ENCODE measurements at regions not wholly inside any gene's neighbourhood (a gene's known extent, or its start where the extent isn't known, plus 50 kb on each side); places are given as distances from the start of the nearest gene placed in this dataset.

DNA sequence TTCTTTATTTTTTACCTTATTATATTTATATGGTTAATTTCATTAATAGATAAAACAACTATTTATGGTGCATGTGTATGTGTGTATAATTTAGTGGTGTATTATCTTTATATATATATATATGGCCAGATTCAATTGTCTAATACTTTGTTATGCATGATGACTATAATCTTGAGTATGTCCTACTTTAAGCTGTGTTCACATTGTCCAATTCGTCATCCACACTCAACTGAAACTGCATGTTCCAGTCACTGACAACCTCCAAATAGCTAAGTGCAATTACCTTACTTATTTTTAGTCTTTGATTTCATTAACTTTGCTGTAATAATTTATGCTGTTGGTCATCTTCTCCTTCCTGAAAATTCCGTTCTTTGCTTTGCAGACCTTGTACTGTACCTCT lies 306.5 kb upstream of the TMTC1 start:
- no peak for DNase-seq (ENCODE audit: low spot score)

DNA sequence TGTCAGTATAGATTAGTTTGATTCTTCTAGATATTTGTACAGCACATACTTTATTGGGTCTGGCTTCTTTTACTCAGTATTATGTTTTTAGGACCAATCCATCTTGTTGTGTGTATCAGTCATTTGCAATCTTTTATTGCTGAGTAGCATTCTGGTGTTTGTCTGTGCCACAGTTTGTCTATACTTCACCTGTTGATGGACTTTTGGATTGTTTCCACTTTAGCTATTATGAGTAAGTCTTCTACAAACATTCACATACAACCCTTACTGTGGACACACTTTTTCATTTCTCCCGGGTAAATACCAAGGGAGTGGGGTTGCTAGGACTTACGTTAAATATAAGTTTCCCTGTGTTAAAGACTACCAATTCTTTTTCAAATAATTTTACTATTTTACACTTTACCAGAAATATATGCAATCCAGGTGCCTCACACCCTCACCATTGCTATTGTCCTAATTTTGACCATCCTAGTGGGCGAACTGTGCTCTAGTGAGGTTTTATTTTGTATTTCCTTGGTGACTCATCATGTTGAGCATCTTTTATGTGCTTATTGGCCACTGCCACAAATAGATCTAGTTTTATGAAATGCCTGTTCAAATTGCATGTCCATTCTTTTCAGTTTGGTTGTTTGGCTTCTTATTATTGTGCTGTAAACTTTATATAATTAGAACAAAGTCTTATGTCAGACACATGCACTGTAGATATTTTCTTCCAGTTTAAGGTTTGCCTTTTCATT lies 304.7 kb upstream of the TMTC1 start:
- DNase-seq (ENCODE audit: low spot score) = no peak

DNA sequence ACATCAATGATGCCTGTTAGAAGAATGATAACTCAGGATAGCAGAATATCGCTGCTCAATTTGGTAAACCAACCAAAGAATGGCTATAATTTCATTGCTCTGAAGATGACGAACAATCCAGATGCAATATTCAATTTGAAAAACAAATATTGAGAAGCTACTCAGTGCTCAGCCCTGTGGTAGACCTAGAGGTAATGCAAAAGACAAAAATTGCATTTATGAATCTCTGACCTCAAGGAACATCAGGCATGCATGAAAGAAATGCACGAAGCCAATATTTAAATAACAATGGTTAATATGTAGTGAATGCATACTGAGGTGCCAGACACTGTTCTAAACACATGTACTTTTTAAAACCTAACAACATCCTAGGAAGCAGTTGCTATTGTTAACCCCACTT lies 298.6 kb upstream of the TMTC1 start:
- no peak for DNase-seq (ENCODE audit: low spot score)

DNA sequence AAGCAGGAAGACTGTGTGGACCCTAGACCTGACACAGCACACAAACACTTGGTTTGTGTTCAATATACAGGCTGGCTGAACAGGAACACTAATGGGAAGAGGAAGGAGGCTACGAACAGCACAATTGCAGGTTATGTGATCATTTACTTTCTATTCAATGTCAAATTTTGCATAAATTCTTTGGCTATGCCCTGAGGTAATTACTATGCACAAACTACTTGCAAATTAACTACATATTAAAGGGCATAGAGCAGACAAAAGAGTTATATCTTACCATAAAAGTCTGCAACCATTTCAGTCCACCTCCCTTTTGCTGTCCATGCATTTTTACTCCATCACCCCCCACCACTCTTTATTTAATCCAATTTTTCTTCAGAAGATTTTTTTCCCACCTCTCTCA lies 291.2 kb upstream of the TMTC1 start:
- DNase-seq (ENCODE audit: low spot score) = no peak

DNA sequence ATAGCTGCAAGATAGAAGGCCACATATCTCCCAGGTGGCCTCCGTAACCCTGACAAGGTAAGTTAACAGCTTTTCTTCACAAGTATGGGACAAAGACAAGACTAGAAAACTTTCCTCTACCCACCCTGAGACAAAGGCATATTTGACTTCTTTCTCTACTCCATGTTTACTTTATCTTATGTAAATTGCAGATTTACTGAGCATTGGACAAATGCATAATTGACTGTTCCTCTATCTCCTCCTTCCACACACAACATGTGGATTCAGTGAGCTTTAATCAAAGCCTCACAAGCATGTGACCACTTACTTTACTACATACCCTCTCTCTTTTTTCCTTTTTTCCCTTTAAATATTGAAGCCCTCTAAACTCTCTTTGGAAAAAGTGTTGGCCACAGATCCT lies 289.1 kb upstream of the TMTC1 start:
- no peak for DNase-seq (ENCODE audit: low spot score)

DNA sequence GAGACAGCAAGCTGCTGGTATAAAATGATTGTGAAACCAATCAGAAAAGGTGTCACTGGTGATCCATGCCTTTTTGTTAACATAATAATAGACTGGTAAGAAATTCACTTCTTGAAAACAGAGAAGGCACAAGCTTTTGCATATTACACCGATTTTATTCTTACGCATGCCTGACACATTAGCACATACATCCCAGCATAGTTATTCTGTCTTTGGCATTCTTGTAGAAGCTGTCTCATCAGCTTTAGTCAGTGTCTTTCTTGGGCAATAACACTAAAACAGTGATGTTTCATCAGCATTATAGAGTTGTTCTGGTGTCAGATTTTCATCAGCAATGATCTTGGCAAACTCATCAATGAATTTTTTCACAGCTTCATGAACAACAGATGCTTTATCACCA lies 283.4 kb upstream of the TMTC1 start:
- peak; percentile 6 for DNase-seq (ENCODE audit: low spot score)

DNA sequence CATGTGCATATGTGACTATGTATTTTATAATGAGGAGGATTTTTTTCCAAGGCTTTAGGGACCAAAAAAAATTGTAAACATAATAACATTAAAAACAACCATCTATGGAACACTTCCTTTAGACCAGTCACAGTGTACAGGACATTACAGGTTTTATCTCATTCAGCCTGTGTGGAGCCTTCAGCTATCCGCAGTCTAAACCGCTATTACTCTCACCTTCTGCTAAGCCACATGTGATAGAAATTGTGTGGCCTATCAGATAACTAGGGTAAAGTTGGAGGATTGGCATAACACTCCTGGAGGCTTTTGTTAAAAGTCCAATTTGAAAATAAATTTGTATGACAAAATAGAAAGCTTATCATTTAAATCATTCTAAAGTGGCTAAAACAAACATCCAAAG lies 281.2 kb upstream of the TMTC1 start:
- no peak for DNase-seq (ENCODE audit: low spot score)

DNA sequence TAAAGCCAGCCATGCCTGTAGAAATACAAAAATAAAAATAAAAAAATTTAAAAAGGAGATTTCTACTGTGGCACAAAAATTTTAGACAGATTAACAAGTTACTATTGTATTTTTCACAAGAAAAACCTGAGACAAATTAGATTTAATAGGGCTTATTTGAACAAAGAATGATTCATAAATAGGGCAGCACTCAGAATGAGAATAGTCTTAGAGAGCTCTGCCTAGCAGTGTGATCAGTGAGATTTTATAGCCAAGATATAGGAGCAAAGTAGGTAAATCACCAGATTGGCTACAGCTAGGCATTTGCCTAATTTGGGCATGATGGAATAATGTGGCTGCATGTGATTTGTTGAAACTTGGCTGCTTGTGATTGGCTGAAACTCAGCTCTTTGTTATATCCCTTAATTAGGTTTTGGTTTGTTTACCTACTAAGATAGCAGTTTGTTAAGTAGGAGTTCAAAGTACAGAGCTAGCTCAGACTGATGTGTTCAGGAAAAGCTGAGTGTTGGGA lies 279.7 kb upstream of the TMTC1 start:
- no peak for DNase-seq (ENCODE audit: low spot score)

DNA sequence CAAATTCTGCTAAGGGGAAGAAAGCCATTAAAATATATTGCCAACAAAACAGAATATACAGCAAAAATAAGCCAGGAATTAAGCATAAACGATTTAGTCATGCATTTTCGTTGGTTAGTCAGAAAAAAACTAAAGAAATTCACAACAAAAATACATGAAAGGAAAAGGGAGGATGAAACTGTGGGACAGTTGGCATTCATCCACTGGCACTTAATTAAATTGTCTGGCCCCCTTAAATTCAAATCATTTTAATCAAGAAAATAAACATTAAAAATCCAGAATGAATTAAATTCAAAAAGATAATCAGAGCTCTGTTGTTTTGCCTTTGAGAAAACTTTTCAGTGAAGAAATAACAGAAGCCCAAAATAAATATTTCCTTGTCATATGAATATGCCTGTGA lies 264.6 kb upstream of the TMTC1 start:
- no peak for DNase-seq (ENCODE audit: low spot score)

DNA sequence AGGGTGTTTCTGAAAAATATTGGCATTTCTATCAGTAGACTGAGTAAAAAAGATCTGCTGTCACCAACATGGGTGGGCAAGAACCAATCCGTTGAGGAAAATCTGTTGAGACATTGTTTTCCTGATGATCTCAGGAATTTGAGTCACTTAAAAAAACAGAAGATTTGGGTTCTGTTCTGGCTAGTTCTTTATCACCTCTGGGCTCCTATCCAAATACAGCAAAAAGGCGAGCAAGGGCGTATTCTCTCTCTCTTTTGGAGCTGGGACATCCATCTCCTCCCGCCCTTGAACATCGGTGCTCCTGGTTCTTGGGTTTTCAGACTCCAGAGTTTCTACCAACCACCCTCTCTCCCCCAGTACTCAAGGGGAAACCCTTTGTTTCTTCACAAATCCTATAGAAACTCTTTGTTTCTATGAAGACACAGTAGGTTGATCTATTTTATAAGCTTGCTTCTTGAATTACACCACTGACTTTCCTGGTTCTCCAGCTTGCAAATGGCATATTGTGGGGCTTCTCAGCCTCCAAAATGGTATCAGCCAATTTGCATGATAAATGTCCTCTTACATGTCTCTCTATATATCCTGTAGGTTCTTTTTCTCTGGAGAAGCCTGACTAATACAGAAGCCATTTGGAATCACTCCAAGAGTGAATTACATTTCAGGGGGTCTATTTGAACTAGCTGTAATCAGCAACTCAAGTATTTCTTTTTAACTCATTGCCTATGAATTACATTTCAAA lies 263.9 kb upstream of the TMTC1 start:
- no peak for DNase-seq (ENCODE audit: low spot score)

DNA sequence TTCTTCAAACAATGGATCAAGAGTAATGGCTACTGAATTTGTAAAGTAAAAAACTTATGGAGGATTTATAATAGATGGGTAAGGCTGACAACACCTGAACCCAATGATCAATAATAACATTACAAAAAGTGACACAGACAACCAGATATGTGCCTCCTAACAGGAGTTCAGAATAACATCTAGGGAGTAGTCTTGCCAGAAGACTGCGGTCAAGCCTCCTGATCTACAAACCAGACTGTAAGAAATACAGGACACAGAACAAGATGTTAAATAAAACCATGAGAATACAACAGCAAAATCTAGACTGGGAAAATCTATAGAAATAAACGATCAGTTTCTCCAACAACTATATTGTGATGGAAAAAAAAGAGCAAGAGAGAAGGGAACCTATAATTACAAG lies 262.6 kb upstream of the TMTC1 start:
- DNase-seq (ENCODE audit: low spot score) = no peak

DNA sequence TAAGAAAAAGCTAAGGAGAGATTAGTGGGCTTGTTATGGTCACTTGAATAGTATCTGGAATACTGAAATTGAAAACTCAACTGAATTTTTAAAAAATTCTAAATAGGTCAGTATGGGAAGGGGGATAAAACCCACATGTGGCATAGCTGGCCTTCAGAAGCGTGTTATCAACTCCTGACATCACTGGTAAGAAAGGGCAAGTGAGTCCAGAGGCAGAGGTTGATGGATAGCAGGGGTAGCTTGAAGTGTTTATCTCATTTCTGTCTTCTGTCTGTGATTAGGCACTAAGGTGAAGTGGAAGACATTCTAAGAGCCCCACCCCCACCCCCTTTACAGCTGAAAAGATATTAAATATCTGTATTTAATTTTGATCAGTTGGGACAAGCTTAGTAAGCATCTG lies 261.4 kb upstream of the TMTC1 start:
- no peak for DNase-seq (ENCODE audit: low spot score)

DNA sequence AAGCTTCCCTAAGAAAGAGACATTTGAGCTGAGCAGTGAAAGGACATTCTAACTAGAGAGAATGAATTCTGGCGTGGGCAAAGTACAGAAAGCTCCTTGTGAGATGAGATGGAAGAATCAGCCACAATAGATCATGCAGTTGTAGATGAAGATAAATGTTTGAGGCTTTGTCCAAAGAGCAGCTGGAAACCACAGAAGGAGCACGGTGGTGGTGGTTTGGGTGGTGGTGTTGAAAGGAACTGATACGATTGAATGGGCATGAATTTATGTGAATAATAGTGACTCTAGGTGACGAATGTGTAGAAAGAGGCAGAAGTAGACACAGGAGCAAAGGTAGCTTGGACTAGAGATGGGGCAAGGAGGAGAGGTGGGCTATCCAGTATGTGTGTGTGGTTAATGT lies 260.5 kb upstream of the TMTC1 start:
- no peak for DNase-seq (ENCODE audit: low spot score)

DNA sequence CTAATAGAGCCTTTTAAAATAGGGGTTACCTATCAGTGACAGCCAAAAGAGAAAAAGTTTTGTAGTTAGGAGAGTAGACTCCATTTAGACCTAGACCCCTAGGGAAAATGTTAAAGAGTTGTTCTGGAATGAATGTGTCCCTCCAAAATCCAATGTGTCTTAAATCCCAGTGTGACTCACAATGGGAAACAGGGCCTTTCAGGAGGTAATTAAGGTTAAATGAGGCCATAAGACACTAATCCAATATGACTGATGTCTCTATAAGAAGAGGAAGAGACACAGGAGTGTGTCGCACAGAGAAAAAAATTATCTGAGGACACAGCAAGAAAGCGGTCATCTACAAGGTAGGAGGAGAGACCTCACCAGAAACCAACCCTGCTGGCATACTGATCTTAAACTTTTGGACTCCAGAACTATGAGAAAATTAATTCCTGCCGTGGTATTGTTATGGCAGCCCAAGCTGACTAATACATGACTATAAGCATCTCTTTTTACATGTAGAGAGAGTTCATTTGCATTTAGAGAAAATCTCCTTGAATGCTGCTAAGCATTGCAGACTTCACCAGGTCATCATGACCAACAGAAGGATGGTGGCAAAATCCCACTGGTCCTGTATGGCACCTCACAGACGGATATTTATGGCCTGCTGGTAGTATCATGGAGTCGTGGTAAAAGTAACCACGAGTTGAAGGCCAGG lies 259.6 kb upstream of the TMTC1 start:
- DNase-seq (ENCODE audit: low spot score) = no peak

DNA sequence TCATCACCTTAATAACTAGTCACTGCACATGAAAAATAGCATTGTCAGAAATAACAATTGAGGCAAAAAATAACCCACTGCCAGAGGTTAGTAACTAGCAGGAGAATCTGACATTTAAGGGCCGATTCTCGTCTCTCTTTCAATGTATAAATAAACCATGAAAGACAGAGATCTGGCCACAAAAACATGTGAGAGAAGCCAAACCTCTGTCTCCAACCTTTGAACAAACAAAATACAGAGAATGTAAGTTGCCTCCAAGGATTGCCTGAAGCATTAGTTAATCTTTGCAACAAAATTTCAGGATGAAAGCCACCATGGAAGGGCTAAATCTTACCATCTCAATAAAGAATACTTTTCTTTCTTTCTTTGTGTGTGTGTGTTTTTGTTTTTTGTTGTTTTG lies 257.4 kb upstream of the TMTC1 start:
- DNase-seq (ENCODE audit: low spot score) = no peak

DNA sequence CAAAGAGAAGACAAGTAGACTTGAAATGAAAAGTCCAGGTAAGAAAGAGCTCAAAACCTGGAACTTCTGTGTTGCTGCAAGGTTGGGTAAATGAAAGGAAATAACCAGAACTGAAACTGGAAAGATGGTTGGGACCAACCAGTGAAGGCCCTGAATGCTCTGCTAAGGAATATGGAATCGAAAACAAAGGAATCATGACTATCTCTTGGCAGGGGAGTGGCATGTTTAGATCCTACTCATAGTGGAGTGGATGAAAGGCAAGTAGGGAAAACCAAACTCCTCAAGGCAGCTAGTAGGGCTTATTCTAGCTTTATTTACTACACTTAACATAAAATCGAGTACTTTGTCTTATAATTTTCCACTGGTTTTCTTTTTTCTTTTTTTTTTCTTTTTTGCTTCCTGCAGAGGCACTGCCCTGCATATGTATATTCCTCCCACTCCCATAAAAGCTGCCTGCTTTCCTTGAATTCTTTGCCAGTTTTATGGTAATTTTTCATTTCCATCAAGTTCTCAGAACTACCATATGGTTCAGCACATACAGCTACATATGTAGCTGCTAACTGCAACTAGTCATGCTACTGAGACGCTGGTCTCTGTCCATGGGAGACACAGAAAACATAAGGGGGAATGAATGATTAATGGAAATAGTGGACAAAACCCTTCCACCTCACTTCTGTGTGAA lies 247.1 kb upstream of the TMTC1 start:
- DNase-seq (ENCODE audit: low spot score) = no peak

DNA sequence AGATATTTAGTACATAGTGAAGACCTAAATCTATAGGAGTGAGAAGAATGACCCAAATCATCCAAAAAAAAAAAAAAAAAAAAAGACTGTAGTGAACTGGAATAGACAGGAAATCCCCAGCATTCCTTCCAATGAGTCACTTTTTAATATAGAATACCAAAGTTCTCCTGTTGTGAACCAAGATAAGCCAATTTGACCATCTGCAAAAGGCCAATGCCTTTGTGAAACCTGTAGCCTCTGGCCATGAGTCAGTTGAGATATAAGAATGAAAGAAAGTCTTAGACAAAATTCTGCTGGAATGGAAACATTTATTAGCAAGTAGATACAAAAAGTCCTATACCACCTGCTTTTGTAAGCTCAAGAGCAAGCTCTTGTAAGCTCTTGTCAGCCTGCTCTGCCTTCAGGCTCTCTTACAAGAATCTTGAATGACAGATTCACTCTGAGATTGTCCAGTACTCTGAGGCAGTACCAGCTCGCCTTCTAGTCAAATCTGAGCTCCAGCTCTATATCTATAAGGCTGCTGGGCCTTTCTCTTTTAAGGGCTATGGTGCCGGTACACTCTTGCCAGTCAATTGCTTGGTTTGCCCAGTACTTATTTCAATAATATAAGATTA lies 243.0 kb upstream of the TMTC1 start:
- DNase-seq (ENCODE audit: low spot score) = peak; percentile 58

DNA sequence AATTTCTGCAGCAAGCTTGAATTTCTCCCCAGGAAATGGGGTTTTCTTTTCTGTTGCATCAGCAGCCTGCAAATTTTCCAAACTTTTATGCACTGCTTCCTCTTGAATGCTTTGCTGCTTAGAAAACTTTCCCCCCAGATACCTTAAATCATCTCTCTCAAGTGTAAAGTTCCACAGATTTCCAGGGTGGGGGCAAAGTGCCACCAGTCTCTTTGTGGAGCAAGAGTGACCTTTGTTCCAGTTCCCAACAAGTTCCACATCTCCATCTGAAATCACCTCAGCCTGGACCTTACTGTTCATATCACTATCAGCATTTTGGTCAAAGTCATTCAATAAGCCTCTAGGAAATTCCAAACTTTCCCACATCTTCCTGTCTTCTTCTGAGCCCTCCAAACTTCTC lies 241.6 kb upstream of the TMTC1 start:
- no peak for DNase-seq (ENCODE audit: low spot score)

DNA sequence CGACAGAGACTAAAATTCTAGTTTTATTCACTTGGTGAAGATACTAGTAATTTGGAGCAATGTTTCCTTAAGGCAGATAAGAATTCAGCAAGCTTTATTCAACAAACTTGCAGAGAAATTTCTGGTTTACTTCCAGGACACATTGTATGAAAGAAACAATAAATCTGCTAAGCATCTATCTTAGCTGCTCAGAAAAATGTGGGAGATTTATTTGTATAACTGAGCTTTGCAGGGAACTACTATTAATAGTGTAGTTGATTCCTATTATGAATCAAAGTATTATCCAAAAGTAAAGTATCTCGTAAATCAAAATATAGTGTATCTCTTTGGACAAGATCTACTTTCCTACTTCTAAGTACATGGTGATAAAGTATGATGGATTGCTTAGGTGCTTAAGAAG lies 239.4 kb upstream of the TMTC1 start:
- DNase-seq (ENCODE audit: low spot score) = no peak

DNA sequence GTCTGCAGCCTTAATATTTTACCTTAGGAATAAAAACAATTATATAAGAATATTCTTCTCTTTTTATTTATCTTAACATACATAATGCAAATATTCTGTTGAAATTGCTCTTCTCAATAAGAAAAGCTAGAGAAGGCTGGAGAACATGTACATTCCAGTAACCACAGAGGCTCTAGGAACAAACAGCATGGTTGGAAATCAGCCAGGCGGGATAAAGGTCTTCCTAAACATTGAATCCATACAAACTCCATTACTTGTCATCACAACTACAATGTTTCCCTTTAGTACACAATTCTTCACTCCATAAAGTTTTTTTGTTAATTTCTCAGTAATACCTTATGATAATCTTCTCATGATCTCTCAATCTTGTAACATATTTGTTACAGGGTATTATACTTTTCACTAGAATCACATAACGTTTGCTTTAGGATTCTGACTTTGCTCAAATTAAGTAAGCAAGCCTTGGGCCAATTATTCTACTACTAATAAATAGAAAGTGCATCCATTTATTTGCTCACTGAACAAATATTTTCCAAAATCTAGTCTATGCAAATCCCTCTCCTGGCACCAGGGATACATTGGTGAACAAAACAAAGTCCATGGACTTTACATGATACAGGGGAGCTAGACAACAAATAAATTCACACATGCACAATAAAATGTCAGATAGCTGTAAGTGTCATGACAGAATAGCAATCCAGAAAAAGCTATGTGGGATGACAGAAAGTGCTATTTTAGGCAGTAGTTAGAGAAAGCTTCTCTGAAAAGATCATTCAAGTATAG lies 237.5 kb upstream of the TMTC1 start:
- DNase-seq (ENCODE audit: low spot score) = no peak

Measured in AG08395 (cell line).